ENCODE measurements at regions not wholly inside any gene's neighbourhood (a gene's known extent, or its start where the extent isn't known, plus 50 kb on each side); places are given as distances from the start of the nearest gene placed in this dataset.
"Not testable (repeated sequence)": the region's sequence is repeated elsewhere in the genome, so short reads cannot be mapped to it uniquely, and the experiment has no call there.

DNA sequence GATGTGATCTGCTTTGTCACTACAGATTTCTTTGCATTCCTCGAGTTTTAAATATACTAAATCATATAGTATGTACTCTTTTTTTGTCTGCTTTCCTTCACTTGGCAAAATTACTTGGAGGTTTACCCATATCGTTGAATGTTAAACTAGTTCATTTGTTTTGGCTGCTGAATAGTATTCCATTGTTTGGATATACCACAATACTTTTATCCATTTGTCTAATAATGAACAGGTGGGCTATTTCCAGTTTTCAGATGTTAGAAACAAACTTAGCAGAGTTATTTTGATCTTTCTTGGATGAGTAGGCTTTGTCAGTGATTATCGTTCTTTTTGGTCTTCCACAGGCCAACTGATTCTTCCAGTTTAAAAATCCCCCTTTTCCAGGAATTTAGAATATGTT is 154.0 kb upstream of the TGFBR2 start:
- no peak for DNase-seq

DNA sequence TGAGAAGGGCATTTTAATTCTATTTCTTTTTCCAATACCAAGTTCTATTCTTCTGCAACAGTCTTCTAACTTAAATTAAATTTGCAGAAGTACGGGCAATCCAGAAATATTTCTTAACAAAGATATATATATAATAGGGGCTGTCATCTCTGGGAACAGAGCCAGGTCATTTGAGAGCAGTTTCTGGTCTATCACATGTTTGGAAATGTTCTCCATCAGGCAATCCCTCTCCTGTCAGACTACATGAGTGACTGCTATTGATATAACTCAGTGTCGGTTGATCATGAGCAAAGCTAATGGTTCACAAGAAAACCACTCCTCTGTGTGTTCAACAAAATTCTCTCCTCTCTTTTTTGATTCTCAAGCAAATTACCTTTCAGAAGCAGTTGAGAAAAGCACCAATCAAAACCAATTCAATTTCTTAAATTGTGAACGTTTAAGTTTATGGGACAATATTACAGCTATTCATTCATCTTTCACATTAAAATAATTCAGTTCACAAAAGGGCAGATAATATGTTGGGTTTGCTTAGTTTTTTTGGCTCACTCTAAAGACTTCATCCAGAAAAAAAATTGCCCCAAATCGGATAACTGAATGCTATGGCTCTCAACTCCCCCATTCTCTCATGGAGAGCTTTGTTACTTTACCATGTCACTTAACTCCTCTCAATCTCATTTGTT is 152.9 kb upstream of the TGFBR2 start:
- no peak for DNase-seq

DNA sequence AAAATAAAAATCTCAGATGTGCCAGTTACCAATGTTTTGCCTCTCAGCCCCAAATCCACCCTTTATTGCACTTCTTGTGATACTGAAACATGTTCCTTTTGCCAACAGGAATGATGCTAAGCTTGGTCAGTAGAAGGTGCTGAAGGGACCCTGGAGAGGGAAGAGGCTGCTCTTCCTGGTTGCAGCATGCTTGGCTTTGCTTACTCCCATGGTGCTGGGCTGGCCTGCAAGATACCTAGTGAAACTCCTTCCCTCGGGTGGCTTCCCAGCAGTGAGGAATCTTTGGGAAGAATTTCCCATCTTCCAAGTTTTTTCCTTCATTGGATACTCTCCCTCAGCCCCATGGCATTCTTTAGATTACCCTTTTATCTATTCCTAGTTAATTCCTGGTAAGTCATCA is 151.8 kb upstream of the TGFBR2 start:
- DNase-seq = no peak

DNA sequence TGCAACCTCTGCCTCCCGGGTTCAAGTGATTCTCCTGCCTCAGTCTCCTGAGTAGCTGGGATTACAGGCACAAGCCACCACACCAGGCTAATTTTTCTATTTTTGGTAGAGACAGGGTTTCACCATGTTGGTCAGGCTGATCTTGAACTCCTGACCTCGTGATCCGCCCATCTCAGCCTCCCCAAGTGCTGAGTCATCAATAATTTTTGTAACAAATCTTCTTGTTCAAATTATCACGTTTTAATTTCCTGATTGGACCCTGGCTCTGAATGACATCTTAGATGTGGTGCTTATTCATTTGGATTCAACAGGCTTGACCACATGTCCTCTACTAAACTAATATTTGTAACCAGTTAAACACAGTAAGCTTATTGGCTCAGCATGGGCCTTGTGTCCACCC is 151.3 kb upstream of the TGFBR2 start:
- DNase-seq = not testable (repeated sequence)

DNA sequence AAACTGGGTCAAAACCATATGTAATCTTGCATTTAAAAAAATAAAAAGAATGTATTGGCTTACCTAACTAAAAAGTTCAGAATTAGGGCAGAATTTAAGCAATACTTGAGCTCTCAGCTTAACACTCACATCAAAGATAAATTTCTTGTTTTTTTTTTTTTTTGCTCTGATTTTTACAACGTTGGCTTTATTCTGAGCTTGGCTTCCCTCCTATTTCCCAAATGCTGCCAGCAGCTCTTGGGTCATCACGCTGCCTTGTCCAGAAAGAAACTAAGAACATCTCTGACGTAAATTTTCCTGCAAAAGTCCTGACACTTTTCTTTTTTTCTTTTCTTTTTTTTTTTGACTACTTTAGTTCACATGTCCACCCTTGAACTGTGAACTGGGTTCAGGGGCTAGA is 150.6 kb upstream of the TGFBR2 start:
- DNase-seq = no peak

- DNase-seq = no peak
These were observed 150.1 kb upstream of the TGFBR2 start for GRCh38 chr3:30456264-30456663.

DNA sequence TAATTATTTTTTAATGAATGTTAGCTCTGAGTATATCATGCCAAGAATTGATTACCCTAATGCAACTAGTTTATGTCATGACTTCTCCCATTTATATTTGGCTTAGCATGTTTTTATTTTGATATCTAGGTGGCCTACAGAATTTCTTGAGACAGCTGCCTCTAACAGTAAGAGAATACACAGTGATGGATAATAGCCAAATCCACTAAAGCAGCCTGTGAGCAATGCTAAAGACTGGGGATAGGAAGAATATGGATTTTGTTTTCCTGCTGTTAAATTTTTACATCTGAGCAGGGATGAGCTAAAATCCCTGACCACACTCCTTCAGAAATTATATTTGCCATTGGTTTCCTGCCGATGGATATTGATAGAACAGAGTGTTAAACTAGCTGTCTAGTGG is 149.3 kb upstream of the TGFBR2 start:
- no peak for DNase-seq

DNA sequence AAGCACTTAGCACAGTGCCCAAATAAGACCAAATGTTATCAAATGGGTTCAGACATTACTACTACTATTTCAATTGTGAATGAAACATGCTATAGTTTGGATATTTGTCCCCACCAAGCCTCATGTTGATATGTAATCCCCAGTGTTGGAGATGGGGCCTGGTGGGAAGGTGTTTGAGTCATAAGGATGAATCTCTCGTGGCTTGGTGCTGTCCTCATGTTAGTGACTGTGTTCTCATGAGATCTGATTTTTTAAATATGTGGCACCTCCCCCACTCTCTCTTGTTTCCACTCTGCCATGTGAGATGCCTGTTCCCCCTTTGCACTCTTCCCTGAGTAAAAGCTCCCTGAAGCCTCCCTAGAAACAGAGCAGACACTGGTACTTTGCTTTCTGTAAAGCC is 148.7 kb upstream of the TGFBR2 start:
- DNase-seq = no peak

DNA sequence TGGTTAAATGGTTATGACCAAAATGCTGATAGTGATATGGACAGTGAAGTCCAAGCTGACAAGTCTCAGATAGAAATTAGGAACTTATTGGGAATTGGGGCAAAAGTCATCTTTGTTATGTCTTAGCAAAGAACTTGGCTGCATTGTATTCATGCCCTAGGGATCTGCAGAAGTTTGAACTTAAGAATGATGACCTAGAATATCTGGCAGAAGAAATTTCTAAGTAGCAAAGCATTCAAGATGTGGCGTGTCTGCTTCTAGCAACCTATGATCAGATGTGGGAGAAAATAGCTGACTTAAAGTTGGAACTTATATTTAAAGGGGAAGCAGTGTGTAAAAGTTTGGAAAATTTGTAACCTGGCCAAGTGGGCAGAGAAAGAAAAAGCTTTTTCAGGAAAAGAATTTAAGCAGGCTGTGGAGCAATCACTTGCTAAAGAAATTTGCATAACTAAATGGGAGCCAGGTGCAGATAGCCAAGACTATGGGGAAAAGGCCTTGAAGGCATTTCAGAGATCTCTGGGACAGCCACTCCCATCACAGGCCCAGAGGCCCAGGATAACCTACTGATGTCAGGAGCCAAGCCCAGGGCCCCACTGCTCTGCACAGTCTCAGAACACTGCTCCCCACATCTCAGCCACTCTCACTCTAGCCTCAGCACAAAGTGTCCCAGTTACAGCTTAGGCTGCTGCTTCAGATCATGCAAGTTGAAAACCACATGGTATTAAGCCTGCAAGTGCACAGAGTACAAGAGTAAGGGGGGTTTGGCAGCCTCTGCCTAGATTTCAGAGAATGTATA is 147.8 kb upstream of the TGFBR2 start:
- no peak for DNase-seq

DNA sequence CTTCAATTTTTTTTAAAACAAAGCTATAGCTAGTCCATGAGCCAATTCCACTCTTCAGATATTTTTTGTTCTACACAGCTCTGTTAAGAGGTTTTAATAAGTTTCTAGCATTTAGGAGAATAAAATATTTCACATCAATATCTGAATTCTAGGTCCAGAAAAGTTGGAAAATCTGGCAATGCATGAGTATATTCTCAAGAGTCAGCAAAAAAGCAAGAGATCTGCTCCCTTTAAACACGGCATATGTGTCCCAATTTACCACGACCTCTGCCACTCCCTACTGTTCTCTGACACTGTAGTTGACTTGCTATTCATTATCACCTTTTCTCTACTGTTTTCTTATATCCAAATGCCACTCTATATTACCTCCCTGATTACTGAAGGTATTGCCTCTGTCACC is 145.1 kb upstream of the TGFBR2 start:
- no peak for DNase-seq

DNA sequence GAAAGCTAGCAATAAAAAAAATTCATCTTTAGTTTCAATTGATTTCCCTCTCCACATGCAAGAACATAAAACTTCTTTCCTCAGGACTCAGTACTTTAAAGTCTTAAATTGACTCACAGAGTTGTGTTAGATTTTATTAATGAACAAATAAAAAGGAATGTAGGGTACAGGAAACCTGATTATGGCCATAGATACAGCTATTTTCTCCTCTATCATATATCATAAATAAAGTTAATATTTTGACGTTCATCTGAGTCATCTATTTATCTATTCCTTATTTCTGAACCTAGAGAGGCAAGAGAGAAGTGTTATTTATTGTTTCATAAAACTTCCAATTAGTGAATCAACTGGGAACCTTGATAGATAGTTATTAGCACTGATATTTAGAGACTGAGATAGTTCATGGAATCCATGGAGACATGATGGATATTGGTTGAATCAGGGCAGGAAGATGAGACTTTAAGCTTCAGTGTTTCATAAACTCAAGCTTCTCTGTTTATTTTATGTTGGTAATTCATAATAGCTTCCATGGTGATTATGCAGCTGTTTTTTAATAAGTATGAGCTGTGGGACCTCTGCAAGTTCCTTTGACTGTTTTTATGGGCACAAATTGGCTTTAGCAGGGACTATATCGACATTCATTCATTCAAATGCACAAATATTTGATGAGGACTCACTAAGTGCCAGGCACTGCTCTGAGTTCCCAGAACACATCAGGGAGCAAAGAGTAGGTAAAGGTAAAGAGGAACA is 143.5 kb upstream of the TGFBR2 start:
- no peak for DNase-seq

GRCh38 chr3:30464381-30464780 is 142.0 kb upstream of the TGFBR2 start:
- no peak for DNase-seq

GRCh38 chr3:30465454-30465853 is 140.9 kb upstream of the TGFBR2 start:
- no peak for DNase-seq

GRCh38 chr3:30467596-30468238 is 138.7 kb upstream of the TGFBR2 start:
- DNase-seq = no peak

- no peak for DNase-seq
These were observed 137.3 kb upstream of the TGFBR2 start for GRCh38 chr3:30469133-30469532.

DNA sequence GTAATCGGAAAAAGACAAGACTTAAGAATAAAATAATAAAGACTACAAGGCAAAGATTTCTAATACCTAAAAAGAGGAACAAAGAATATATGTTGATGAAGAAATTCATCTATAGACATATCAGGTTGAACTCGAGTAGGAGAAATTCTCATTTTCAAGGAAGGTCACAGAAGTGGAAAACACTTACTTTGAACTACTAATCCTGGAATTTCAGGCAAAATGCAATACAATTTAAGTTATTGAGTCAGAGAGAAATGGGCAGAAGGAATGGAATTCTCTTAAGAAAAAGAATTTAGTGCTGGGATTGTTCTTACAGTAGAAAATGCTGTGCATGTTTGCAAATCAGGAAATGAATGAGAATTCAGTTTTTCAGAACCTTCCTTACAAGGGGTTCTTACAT is 135.9 kb upstream of the TGFBR2 start:
- DNase-seq = no peak

- DNase-seq = no peak
These were observed 135.3 kb upstream of the TGFBR2 start for GRCh38 chr3:30471066-30471465.

GRCh38 chr3:30471796-30472489 is 134.5 kb upstream of the TGFBR2 start:
- no peak for DNase-seq

DNA sequence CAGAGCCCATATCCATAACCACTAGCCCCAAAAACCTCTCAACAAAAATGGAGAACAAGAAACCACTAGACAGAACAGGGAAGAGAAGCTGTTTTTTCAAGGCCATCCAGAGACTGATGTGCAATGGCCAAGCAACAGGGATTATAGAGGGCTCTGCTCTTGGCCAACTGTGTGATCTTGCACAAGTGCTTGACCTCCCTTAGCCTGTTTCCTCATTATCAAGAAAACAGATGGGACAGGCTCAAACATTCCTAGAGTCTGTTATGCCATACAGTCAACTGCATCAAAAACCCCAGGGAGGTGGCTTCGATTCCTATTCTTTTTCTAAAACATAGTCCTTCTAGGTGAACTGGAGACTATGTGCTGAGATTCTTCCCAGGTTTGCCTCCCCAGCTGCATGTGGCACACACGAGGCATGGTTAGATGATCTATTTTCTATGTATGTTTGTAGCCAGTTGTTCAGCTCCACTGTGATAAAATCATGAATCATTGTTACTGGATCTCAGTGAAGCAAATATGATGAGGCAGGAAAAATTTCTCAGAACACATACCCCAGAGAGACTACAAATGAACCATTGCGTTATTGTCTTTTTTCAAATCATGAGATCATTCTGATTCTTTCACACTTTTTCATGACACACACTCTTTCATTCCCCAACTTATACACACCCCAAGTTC is 132.9 kb upstream of the TGFBR2 start:
- DNase-seq = no peak

DNA sequence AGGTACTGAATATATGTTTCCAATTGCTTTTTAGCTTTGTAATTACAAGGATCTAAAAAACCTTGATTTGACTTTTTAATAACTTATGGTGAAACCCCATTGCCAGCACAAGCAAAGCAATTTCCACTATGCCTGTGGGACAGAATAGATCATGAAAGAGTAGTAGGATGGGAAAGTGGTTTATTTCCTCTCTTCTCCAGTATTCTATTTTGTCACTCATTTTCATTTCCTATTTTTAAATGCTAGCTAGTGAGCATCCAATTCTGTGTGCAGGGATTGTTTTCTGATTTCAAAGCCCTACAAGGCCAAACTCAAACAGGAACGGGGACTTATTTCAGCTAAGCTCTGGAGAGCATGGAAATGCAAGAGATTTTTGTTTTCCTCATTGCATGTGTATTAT is 132.0 kb upstream of the TGFBR2 start:
- DNase-seq = no peak

DNA sequence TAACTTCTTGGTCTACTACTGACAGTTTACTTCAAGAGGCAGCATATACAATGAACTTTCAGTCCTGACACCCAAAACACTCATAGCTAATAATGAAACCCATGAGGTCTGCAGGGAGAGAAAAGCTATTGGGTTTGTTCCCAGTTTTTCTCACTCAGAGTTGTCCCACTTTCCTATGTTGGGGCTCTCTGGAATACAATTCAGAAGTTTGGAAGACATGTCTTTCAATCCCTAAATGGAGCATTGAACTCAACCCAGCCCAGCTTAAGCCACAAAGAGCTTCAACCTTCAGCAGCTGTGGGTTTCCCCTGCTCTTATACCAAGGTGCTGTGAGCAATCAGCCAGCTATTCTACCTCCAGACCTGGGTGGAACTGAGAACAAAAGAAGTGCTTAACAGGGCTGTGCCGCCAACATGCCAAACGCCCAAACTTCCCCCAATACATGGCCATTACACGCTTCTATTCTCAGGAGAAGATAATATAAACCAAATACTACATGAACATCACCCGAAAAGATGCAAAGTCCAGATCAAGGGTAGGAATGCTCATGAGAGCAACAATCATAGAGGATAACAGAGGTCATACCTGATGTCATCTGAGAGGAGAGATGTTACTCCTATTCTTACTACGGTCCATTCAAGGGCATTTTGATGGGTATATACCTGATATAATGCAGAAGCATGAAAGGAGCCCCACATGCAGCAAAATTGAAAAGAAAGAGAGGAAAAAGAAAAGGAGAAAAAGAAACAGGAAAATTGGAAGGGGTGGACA is 131.2 kb upstream of the TGFBR2 start:
- DNase-seq = no peak

DNA sequence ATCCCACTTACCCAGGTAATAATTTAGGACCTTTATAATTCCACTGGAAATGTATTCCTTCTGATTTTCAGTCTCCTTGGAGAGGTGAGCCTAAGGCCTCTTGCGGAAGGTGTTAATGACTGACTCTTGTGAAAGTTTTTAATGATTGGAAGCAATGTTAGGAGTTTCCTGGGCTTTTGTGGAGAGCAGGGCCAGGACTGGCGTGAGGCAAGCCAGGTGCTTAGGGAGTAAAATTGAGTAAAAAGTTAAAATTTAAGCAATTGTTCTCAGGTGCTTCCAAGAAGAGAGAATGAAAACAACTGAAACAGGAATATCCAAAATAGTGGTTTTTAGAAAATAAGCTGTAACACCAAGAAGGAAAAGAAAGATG is 130.6 kb upstream of the TGFBR2 start:
- DNase-seq = no peak

Data from KG1 (cell line).